SK-N-MC (cell line): ENCODE measurements at regions not wholly inside any gene's neighbourhood (a gene's known extent, or its start where the extent isn't known, plus 50 kb on each side); places are given as distances from the start of the nearest gene placed in this dataset.
"Not testable (repeated sequence)": the region's sequence is repeated elsewhere in the genome, so short reads cannot be mapped to it uniquely, and the experiment has no call there.

Experiments used
- DNase-seq: peaks from one replicate; pipeline ENCODE4 v3.0.0-alpha.2; 2011; ENCODE audit warnings: low read depth, low spot score
- H3K27ac ChIP-seq: fragments of 200-600 bp; sonication (generic); 2 replicates; pipeline ENCODE4 v1.5.1; 2016; ENCODE audit warnings: mixed run types
- H3K36me3 ChIP-seq: fragments of 200-600 bp; sonication (generic); 2 replicates; pipeline ENCODE4 v1.6.1; 2017; ENCODE audit warnings: antibody characterized with exemption, low read length, mixed read lengths; ENCODE audit not compliant: insufficient read depth
- H3K4me3 ChIP-seq: fragments of 200-600 bp; sonication (generic); 2 replicates; pipeline ENCODE4 v1.5.1; 2016
- H3K9ac ChIP-seq: fragments of 200-600 bp; sonication (generic); 2 replicates; pipeline ENCODE4 v1.8.0; 2017; ENCODE audit warnings: mixed run types, mixed read lengths; ENCODE audit not compliant: insufficient read length
- H3K9me3 ChIP-seq: fragments of 200-600 bp; sonication (generic); 2 replicates; pipeline ENCODE4 v1.6.1; 2017; ENCODE audit warnings: low read depth, mild to moderate bottlenecking, antibody characterized with exemption, low read length, moderate library complexity, mixed read lengths
- EZH2 ChIP-seq: fragments of 200-600 bp; sonication (generic); IDR thresholded peaks from one replicate; pipeline ENCODE4 v1.6.1; 2017; ENCODE audit warnings: antibody characterized with exemption
- FOXP2 ChIP-seq: optimal IDR thresholded peaks from 2 replicates; pipeline ENCODE3; 2011; ENCODE audit warnings: mild to moderate bottlenecking, moderate library complexity; ENCODE audit not compliant: insufficient read depth; ENCODE audit errors: extremely low read length, control extremely low read depth
- POLR2AphosphoS5 ChIP-seq: IDR thresholded peaks from 2 replicates; pipeline ENCODE4 v1.6.1; 2012; ENCODE audit warnings: mild to moderate bottlenecking, low read depth, low read length, borderline replicate concordance

GRCh38 chr9:97220894-97221477, 86.5 kb upstream of the CCDC180 start:
- no peaks in the 10 kb centered on the region for H3K36me3 ChIP-seq
- no peaks in the 10 kb centered on the region for H3K9me3 ChIP-seq
- DNase-seq: no peak
- H3K27ac ChIP-seq: no peak overlapping the region
- no peak for TF ChIP-seq POLR2AphosphoS5
- no peak for TF ChIP-seq EZH2
- TF ChIP-seq FOXP2: no peak
- H3K9ac ChIP-seq: no peak overlapping the region
- peak overlapping the region; percentile 25; the same call in 1 of the 2 replicates for H3K4me3 ChIP-seq

GRCh38 chr9:97220396-97220795, 87.1 kb upstream of the CCDC180 start:
- not testable (repeated sequence) for H3K27ac ChIP-seq, H3K4me3 ChIP-seq, H3K36me3 ChIP-seq, H3K9ac ChIP-seq, H3K9me3 ChIP-seq, DNase-seq

DNA sequence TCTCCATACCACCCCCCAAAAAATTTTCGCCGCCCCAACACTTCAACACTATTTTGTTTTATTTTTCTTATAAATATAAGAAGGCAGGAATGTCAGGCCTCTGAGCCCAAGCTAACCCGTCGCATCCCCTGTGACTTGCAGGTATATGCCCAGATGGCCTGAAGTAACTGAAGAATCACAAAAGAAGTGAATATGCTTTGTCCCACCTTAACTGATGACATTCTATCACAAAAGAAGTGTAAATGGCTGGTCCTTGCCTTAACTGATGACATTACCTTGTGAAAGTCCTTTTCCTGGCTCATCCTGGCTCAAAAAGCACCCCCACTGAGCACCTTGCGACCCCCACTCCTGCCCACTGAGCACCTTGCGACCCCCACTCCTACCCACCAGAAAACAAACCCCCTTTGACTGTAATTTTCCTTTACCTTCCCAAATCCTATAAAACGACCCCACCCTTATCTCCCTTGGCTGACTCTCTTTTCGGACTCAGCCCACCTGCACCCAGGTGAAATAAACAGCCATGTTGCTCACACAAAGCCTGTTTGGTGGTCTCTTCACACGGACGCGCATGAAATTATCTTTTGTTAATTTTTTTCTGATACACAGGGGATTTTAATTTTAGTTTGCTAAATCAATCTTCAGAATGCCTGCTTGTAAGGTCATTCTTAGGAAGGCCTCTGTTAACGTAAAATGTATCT, 87.9 kb upstream of the CCDC180 start:
- not testable (repeated sequence) for H3K4me3 ChIP-seq, H3K9me3 ChIP-seq, DNase-seq, H3K9ac ChIP-seq, H3K36me3 ChIP-seq, H3K27ac ChIP-seq

DNA sequence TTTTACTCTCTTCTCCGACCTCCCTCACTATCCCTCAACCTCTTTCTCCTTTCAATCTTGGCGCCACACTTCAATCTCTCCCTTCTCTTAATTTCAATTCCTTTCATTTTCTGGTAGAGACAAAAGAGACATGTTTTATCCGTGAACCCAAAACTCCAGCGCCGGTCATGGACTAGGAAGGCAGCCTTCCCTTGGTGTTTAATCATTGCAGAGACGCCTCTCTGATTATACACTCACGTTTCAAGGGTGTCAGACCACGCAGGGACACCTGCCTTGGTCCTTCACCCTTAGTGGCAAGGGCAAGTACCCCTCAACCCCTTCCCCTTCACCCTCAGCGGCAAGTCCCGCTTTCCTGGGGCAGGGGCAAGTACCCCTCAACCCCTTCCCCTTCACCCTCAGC, 92.3 kb upstream of the CCDC180 start:
- not testable (repeated sequence) for H3K36me3 ChIP-seq, H3K27ac ChIP-seq, H3K4me3 ChIP-seq, DNase-seq, H3K9ac ChIP-seq, H3K9me3 ChIP-seq

- H3K9ac ChIP-seq, H3K4me3 ChIP-seq, DNase-seq, H3K27ac ChIP-seq, H3K36me3 ChIP-seq, H3K9me3 ChIP-seq: not testable (repeated sequence)
Measured at GRCh38 chr9:97214556-97214955, 92.9 kb upstream of the CCDC180 start.

- DNase-seq, H3K27ac ChIP-seq, H3K4me3 ChIP-seq, H3K36me3 ChIP-seq, H3K9me3 ChIP-seq, H3K9ac ChIP-seq: not testable (repeated sequence)
Measured at GRCh38 chr9:97199683-97200082, 107.8 kb upstream of the CCDC180 start.

DNA sequence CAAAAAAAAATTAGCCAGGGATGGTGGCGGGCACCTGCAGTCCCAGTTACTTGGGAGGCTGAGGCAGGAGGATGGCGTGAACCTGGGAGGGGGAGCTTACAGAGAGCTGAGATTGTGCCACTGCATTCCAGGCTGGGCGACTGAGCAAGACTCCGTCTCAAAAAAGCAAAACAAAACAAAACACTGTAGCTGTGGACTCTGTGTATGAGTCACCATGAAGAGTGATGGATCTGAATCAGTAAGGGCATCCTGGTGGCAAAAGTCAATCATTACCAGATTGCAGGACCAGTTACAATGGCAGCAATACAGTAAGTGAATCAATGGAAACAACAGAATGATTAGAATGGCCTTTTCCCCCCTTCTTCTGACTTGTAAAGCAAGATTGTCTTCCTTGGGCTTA, 113.7 kb upstream of the CCDC180 start:
- H3K36me3 ChIP-seq: not testable (repeated sequence)

DNA sequence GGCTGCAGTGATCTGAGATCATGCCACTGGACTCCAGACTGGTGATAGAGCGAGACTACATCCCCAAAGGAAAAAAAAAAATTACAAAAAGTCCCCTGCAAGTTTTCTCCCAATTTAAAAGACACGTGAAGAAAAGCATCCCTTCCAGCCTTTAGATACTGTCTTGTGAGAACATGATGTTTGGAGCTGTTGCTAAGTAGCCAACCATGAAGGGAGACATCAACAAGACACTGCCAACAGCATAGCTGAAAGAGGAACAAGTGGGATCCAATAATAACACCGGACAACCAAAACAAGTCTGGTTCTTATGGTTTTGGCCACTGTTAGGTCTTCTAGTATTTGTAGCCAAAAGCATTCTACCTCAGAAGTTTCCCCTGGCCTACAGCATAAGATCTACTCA, 118.9 kb upstream of the CCDC180 start:
- H3K9ac ChIP-seq: no peak overlapping the region
- no peak overlapping the region for H3K27ac ChIP-seq
- H3K9me3 ChIP-seq: no peaks in the 10 kb centered on the region
- H3K4me3 ChIP-seq: no peak overlapping the region
- no peak for TF ChIP-seq POLR2AphosphoS5
- no peak for TF ChIP-seq EZH2
- TF ChIP-seq FOXP2: no peak
- no peaks in the 10 kb centered on the region for H3K36me3 ChIP-seq
- no peak for DNase-seq

More for the DNA sequence above, 113.7 kb upstream of the CCDC180 start:
- H3K9me3 ChIP-seq, H3K4me3 ChIP-seq, H3K9ac ChIP-seq, H3K27ac ChIP-seq, DNase-seq: not testable (repeated sequence)

- not testable (repeated sequence) for DNase-seq, H3K27ac ChIP-seq, H3K9me3 ChIP-seq, H3K4me3 ChIP-seq, H3K9ac ChIP-seq, H3K36me3 ChIP-seq
Measured at GRCh38 chr9:97187706-97188105, 119.8 kb upstream of the CCDC180 start.

- Histone ChIP-seq H3K36me3 (no peaks in the 10 kb centered on the region), H3K9ac (no peak overlapping the region), H3K9me3 (no peaks in the 10 kb centered on the region), H3K4me3 (no peak overlapping the region), H3K27ac (no peak overlapping the region)
- DNase-seq: no peak
- TF ChIP-seq EZH2: no peak
- no peak for TF ChIP-seq POLR2AphosphoS5
- no peak for TF ChIP-seq FOXP2
Measured at GRCh38 chr9:97186493-97186892, 121.0 kb upstream of the CCDC180 start.

GRCh38 chr9:97182532-97182931, 124.9 kb upstream of the CCDC180 start:
- not testable (repeated sequence) for H3K9ac ChIP-seq, H3K27ac ChIP-seq, H3K4me3 ChIP-seq, H3K9me3 ChIP-seq, H3K36me3 ChIP-seq, DNase-seq
